ENCODE measurements at regions not wholly inside any gene's neighbourhood (a gene's known extent, or its start where the extent isn't known, plus 50 kb on each side); places are given as distances from the start of the nearest gene placed in this dataset.

DNA sequence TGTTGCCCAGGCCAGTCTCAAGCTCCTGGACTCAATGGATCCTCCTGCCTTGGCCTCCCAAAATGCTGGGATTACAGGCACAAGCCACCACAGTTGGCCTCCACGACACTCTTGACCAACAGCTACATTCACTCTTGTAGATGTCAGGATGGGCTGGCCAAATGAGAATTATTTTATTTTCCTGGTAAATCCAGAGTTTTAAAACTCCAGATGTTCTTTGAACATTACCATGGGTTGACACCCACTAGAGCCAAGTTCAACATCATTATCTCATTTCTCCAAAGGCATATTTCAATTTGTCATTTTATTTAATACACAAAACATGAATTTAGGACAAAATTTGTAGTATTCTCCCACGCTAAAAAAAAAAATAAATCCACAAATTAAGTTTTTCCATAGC is 56.5 kb upstream of the FOXN3 start:
- CTCF ChIA-PET = no interaction called here
- Histone ChIP-seq H3K4me3 (no peak overlapping the region), H3K4me1 (replicated peaks; ENCODE audit: insufficient read depth) (no peaks in the 10 kb centered on the region), H3K4me2 (no peak overlapping the region), H3F3A (ENCODE audit: insufficient read depth, low read depth) (no peaks in the 10 kb centered on the region), H3K79me2 (ENCODE audit: low read depth) (no peaks in the 10 kb centered on the region), H3K27me3 (ENCODE audit: insufficient read depth, low read depth) (0 out of 2 replicates have a peak, but pooled peaks cover 6% of the 10 kb centered on the region), H3K36me3 (ENCODE audit: low read depth) (no peaks in the 10 kb centered on the region), H2AFZ (no peak overlapping the region), H3K9me2 (ENCODE audit: insufficient read depth) (no peaks in the 10 kb centered on the region), H3K9me3 (ENCODE audit: insufficient read depth, low read depth) (no peaks in the 10 kb centered on the region), H3K27ac (no peak overlapping the region), H4K20me1 (ENCODE audit: insufficient read depth) (no peaks in the 10 kb centered on the region)
- POLR2A ChIA-PET (ENCODE audit: unreplicated experiment) = no interaction called here
- intact Hi-C loops (cut with micrococcal nuclease; ENCODE audit: unreplicated experiment) = no loop called here
- no TSS peak for BruUV-seq (replicated peaks)
- no peak for DNase-seq
- TF ChIP-seq, protein P1, sequence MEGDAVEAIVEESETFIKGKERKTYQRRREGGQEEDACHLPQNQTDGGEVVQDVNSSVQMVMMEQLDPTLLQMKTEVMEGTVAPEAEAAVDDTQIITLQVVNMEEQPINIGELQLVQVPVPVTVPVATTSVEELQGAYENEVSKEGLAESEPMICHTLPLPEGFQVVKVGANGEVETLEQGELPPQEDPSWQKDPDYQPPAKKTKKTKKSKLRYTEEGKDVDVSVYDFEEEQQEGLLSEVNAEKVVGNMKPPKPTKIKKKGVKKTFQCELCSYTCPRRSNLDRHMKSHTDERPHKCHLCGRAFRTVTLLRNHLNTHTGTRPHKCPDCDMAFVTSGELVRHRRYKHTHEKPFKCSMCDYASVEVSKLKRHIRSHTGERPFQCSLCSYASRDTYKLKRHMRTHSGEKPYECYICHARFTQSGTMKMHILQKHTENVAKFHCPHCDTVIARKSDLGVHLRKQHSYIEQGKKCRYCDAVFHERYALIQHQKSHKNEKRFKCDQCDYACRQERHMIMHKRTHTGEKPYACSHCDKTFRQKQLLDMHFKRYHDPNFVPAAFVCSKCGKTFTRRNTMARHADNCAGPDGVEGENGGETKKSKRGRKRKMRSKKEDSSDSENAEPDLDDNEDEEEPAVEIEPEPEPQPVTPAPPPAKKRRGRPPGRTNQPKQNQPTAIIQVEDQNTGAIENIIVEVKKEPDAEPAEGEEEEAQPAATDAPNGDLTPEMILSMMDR (conservative IDR thresholded peaks at IDR 0.05) = no peak

DNA sequence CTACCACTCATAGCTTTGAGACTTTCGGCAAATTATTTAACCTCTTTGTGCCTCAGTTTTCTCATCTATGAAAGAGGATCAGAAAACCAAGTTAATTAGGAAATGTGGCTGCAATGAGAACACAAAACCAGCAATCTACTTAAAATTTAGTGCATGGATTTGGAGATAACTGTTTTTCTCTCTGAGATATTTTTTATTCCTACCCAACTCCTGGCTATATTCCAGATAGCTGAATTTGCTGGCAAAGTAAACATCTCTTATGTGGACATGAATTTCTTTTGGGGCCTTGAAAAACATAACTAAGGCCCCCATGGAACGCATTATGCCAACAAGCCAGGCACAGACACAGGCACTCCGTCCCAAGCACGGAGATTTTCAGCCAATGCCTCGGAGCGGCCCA is 53.4 kb upstream of the FOXN3 start:
- Histone ChIP-seq H3K27ac (no peak overlapping the region), H3K79me2 (ENCODE audit: low read depth) (no peaks in the 10 kb centered on the region), H3K4me2 (no peak overlapping the region), H2AFZ (no peak overlapping the region), H3F3A (ENCODE audit: insufficient read depth, low read depth) (no peaks in the 10 kb centered on the region), H3K9me2 (ENCODE audit: insufficient read depth) (no peaks in the 10 kb centered on the region), H3K4me3 (no peak overlapping the region), H3K4me1 (replicated peaks; ENCODE audit: insufficient read depth) (no peaks in the 10 kb centered on the region), H3K27me3 (ENCODE audit: insufficient read depth, low read depth) (peaks cover 15% of the 10 kb centered on the region; the same call in 1 of the 2 replicates), H3K36me3 (ENCODE audit: low read depth) (no peaks in the 10 kb centered on the region), H3K9me3 (ENCODE audit: insufficient read depth, low read depth) (no peaks in the 10 kb centered on the region), H4K20me1 (ENCODE audit: insufficient read depth) (no peaks in the 10 kb centered on the region)
- no peak for DNase-seq
- ChIA-PET CTCF (no interaction called here), POLR2A (ENCODE audit: unreplicated experiment) (no interaction called here)
- BruUV-seq (replicated peaks) = no TSS peak
- no peak for TF ChIP-seq EZH2 (IDR thresholded peaks at IDR 0.05; ENCODE audit: low read depth)
- TF ChIP-seq, protein P1 (conservative IDR thresholded peaks at IDR 0.05) = no peak
- intact Hi-C loops (cut with micrococcal nuclease; ENCODE audit: unreplicated experiment) = no loop called here

DNA sequence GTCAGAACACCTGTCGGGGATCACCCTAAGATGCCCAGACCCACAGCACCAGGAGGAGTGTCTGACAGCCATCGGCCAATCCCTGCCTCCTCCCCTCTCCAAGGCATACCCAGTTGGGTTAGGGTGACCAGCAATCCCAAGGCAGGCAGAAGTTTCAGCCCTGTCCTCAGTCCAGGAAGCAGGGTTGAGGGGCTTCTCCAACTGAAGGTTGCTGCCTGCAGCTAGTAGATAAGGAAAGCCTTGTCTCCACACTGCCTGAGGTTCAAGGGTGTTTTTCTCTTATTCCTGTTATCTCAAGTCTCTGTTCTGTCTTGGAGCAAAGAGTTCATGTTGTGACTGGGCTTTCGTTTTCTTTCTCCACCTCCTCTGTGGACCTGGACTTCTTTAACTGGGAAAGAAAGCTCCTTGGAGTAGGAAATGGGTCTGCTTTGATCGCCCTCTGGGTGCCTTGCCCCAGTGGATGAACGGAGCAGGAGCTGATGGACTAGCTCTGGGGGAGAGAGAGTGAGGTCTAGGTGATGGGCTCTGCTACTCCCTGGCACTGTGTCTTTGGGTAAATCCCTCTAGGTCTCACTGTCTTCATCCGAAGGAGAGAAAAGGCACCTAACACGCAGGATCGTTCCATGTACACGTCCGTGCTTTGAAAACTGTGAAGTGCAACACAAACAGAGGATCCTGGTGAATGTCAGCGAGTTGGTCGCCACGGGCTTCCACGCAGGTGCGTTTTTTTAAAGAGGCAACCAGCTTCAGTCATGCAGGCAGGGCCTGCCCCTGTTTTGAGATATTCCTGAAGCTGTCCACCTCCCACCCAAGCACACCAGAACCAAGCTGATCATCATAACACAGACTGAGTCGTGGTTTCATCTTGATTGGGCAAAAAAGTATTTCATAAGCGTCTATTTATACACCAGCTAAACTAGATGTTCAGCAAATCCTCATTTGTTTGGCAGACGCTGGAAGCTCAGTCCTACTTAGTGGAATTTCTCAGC is 52.5 kb upstream of the FOXN3 start:
- no peak overlapping the region for H3K27ac ChIP-seq
- no peaks in the 10 kb centered on the region for H4K20me1 ChIP-seq (ENCODE audit: insufficient read depth)
- no peaks in the 10 kb centered on the region for H3K36me3 ChIP-seq (ENCODE audit: low read depth)
- intact Hi-C loops (cut with micrococcal nuclease; ENCODE audit: unreplicated experiment) = no loop called here
- peaks cover 15% of the 10 kb centered on the region; the same call in 1 of the 2 replicates for H3K27me3 ChIP-seq (ENCODE audit: insufficient read depth, low read depth)
- DNase-seq = no peak
- ChIA-PET CTCF (no interaction called here), POLR2A (ENCODE audit: unreplicated experiment) (no interaction called here)
- H3K4me3 ChIP-seq = no peak overlapping the region
- no peaks in the 10 kb centered on the region for H3K79me2 ChIP-seq (ENCODE audit: low read depth)
- H2AFZ ChIP-seq = no peak overlapping the region
- no peaks in the 10 kb centered on the region for H3K9me3 ChIP-seq (ENCODE audit: insufficient read depth, low read depth)
- no peaks in the 10 kb centered on the region for H3F3A ChIP-seq (ENCODE audit: insufficient read depth, low read depth)
- no TSS peak for BruUV-seq (replicated peaks)
- TF ChIP-seq EZH2 (IDR thresholded peaks at IDR 0.05; ENCODE audit: low read depth) = no peak
- TF ChIP-seq, protein P1 (conservative IDR thresholded peaks at IDR 0.05) = no peak
- no peaks in the 10 kb centered on the region for H3K9me2 ChIP-seq (ENCODE audit: insufficient read depth)
- H3K4me2 ChIP-seq = no peak overlapping the region
- no peaks in the 10 kb centered on the region for H3K4me1 ChIP-seq (replicated peaks; ENCODE audit: insufficient read depth)
